ENCODE measurements at regions not wholly inside any gene's neighbourhood (a gene's known extent, or its start where the extent isn't known, plus 50 kb on each side); places are given as distances from the start of the nearest gene placed in this dataset.

GRCh38 chr5:169512385-169512784, 71.2 kb upstream of the SPDL1 start:
- TF ChIP-seq CHD2 (IDR thresholded peaks at IDR 0.05; ENCODE audit: low read depth, low read length) (no peak), POLR2A (IDR thresholded peaks at IDR 0.05; ENCODE audit: insufficient read depth in 1 of 2, low read depth in 2 of 2, low read length in 2 of 2) (no peak), ZSCAN5A (CRISPR knock-in tag; IDR thresholded peaks at IDR 0.05; ENCODE audit: borderline replicate concordance) (no peak), ZNF652 (CRISPR knock-in tag; IDR thresholded peaks at IDR 0.05; ENCODE audit: borderline replicate concordance, low read depth) (no peak), CEBPZ (IDR thresholded peaks at IDR 0.05; ENCODE audit: low read length) (no peak), POLR2AphosphoS2 (IDR thresholded peaks at IDR 0.05; ENCODE audit: low read depth, low read length) (no peak), ZNF317 (CRISPR knock-in tag; IDR thresholded peaks at IDR 0.05) (no peak), ATF1 (CRISPR knock-in tag; IDR thresholded peaks at IDR 0.05) (no peak), LBX2 (CRISPR knock-in tag; IDR thresholded peaks at IDR 0.05; ENCODE audit: borderline replicate concordance) (no peak), HNRNPUL1 (IDR thresholded peaks at IDR 0.05; ENCODE audit: low read depth, low read length) (no peak), EZH2 (conservative IDR thresholded peaks at IDR 0.05; ENCODE audit: low read depth, low read length) (no peak), ZNF354B (CRISPR knock-in tag; IDR thresholded peaks at IDR 0.05) (no peak)

Measured in HepG2 (cell line).